Lower lobe of right lung (tissue), 2 donors: ENCODE measurements at regions not wholly inside any gene's neighbourhood (a gene's known extent, or its start where the extent isn't known, plus 50 kb on each side); places are given as distances from the start of the nearest gene placed in this dataset.

Experiments used
- ATAC-seq, 2 donors: fragments of 200-7000 bp; cut with Tn5 transposase; one replicate each; pipeline ENCODE4 v1.9.1; 2020 to 2022; ENCODE audit warnings: mild to moderate bottlenecking in 2 of 2, moderate library complexity in 2 of 2
- DNase-seq: peaks from one replicate; pipeline ENCODE4 v3.0.0-alpha.2; 2020
- H3K27ac ChIP-seq: fragments of 200-600 bp; one replicate; pipeline ENCODE4 v1.8.0; 2022
- H3K27me3 ChIP-seq: fragments of 200-600 bp; one replicate; pipeline ENCODE4 v1.8.0; 2022; ENCODE audit warnings: low read depth
- H3K36me3 ChIP-seq: fragments of 200-600 bp; one replicate; pipeline ENCODE4 v1.8.0; 2022; ENCODE audit warnings: mild to moderate bottlenecking
- H3K4me1 ChIP-seq: fragments of 200-600 bp; one replicate; pipeline ENCODE4 v1.8.0; 2022
- H3K4me3 ChIP-seq: fragments of 200-600 bp; one replicate; pipeline ENCODE4 v1.8.0; 2022; ENCODE audit warnings: mild to moderate bottlenecking
- H3K9me3 ChIP-seq: fragments of 200-600 bp; one replicate; pipeline ENCODE4 v1.8.0; 2022
- CTCF ChIP-seq: fragments of 200-600 bp; IDR thresholded peaks from one replicate; pipeline ENCODE4 v1.8.0; 2022; ENCODE audit warnings: antibody characterized with exemption, mild to moderate bottlenecking
- intact Hi-C: fragments of 100-400 bp; cut with DNase I; formaldehyde crosslinking; loops from one replicate; pipeline ENCODE4 v1.11.0; 2022
- donor health status: DM: no; HTN: yes; CAD: no; lungs with severe emphysema.

GRCh38 chr1:59236721-59237545 lies 60.0 kb upstream of the FGGY start:
- intact Hi-C loops, result no loop called here
- Histone ChIP-seq H3K27me3 (no peaks in the 10 kb centered on the region), H3K4me3 (no peak overlapping the region), H3K27ac (no peak overlapping the region), H3K9me3 (no peaks in the 10 kb centered on the region), H3K4me1 (no peaks in the 10 kb centered on the region), H3K36me3 (no peaks in the 10 kb centered on the region)
- ATAC-seq, result no peak
- TF ChIP-seq CTCF, result no peak
- no peak for DNase-seq

- Histone ChIP-seq H3K27me3 (no peaks in the 10 kb centered on the region), H3K36me3 (no peaks in the 10 kb centered on the region), H3K27ac (no peak overlapping the region), H3K9me3 (no peaks in the 10 kb centered on the region), H3K4me3 (no peak overlapping the region), H3K4me1 (no peaks in the 10 kb centered on the region)
- no peak for TF ChIP-seq CTCF
- no peak for ATAC-seq
- DNase-seq, result no peak
- intact Hi-C loops, result no loop called here
Measured at GRCh38 chr1:59237900-59238299, 59.0 kb upstream of the FGGY start.

- Histone ChIP-seq H3K27me3 (no peaks in the 10 kb centered on the region), H3K36me3 (no peaks in the 10 kb centered on the region), H3K4me1 (no peaks in the 10 kb centered on the region), H3K4me3 (no peak overlapping the region), H3K9me3 (no peaks in the 10 kb centered on the region), H3K27ac (no peak overlapping the region)
- DNase-seq, result no peak
- TF ChIP-seq CTCF, result no peak
- ATAC-seq, result no peak
- intact Hi-C loops, result no loop called here
Measured at GRCh38 chr1:59238333-59238934, 58.5 kb upstream of the FGGY start.

- H3K36me3 ChIP-seq, result no peaks in the 10 kb centered on the region
- DNase-seq (no peak), ATAC-seq (no peak)
- no peaks in the 10 kb centered on the region for H3K9me3 ChIP-seq
- H3K4me1 ChIP-seq, result no peaks in the 10 kb centered on the region
- intact Hi-C loops, result no loop called here
- no peak overlapping the region for H3K27ac ChIP-seq
- no peaks in the 10 kb centered on the region for H3K27me3 ChIP-seq
- no peak for TF ChIP-seq CTCF
- no peak overlapping the region for H3K4me3 ChIP-seq
Measured at GRCh38 chr1:59238993-59239392, 57.9 kb upstream of the FGGY start.

- Histone ChIP-seq H3K27ac (no peak overlapping the region), H3K9me3 (no peaks in the 10 kb centered on the region), H3K36me3 (no peaks in the 10 kb centered on the region), H3K4me3 (no peak overlapping the region), H3K27me3 (no peaks in the 10 kb centered on the region), H3K4me1 (no peaks in the 10 kb centered on the region)
- TF ChIP-seq CTCF, result no peak
- DNase-seq, result no peak
- ATAC-seq, result peak; percentile 67 to 78
- intact Hi-C loops, result no loop called here
Measured at GRCh38 chr1:59241909-59242308, 55.0 kb upstream of the FGGY start.
